ENCODE measurements at regions not wholly inside any gene's neighbourhood (a gene's known extent, or its start where the extent isn't known, plus 50 kb on each side); places are given as distances from the start of the nearest gene placed in this dataset.

DNA sequence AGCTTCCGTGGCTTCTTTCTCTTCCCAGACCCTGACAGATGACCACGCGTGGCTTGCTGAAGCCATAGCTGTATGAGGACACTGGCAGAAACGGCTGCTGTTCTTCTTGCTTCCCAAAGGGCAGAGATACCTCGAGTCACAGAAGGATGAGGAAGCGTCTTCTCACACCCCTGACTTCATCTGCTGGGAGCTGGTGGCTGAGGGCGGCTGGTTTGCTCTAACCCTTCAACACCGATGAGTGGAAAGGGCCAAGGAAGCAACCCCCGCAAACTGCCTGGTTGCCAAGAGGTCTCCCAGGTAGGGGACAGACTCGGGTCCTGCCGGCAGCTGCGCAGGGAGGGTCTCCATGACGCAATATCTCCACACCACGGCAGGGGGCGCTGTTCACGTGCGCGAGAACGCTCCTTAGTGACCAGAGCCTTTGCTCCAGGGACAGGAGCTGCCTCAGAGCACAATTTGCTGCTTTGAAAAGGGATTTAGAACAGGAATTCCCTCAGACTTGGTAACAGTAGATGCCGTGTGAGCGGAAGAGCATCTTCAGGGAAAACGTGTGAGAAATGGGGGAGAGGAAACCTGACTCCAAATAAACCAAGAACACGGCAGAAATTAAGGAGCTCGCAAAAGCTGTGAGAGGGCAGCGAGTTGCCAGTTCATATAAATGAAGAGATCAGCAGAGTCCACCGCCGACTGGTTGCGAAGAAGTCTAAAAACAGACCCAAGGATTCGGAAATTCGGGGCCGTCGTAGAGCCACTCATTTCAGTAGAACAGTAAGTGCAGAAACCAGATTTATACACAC lies 80.2 kb downstream of the ERMARD start:
- no peak for TF ChIP-seq EZH2 (IDR thresholded peaks at IDR 0.05; ENCODE audit: insufficient read depth, low read length)
- TF ChIP-seq, protein P1, sequence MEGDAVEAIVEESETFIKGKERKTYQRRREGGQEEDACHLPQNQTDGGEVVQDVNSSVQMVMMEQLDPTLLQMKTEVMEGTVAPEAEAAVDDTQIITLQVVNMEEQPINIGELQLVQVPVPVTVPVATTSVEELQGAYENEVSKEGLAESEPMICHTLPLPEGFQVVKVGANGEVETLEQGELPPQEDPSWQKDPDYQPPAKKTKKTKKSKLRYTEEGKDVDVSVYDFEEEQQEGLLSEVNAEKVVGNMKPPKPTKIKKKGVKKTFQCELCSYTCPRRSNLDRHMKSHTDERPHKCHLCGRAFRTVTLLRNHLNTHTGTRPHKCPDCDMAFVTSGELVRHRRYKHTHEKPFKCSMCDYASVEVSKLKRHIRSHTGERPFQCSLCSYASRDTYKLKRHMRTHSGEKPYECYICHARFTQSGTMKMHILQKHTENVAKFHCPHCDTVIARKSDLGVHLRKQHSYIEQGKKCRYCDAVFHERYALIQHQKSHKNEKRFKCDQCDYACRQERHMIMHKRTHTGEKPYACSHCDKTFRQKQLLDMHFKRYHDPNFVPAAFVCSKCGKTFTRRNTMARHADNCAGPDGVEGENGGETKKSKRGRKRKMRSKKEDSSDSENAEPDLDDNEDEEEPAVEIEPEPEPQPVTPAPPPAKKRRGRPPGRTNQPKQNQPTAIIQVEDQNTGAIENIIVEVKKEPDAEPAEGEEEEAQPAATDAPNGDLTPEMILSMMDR (IDR thresholded peaks at IDR 0.05; ENCODE audit: insufficient read depth, low read depth, low read length): peak; percentile 66

Measured in astrocyte (in vitro differentiated cells and primary cell).